ENCODE measurements at regions not wholly inside any gene's neighbourhood (a gene's known extent, or its start where the extent isn't known, plus 50 kb on each side); places are given as distances from the start of the nearest gene placed in this dataset.

DNA sequence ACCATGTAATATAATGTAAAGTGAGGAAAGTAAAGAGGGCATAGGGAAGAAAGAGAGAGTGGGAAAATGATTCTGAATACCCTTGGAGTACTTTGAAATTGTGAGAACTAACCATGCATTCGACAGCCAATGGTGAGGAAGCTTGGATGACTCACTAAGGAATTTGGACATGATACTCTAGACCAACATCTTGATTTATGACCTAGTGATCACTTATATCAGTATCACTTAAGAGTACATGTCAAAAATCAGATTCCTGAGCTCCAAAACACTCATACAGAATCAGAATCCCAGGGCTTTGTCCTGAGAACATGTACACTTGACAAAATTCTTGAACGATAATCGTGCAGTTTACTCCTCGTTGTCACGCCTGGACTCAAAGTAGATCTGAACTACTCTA is 1899.8 kb upstream of the PIK3C3 start:
- no peaks in the 10 kb centered on the region for H3K27me3 ChIP-seq
- H3K36me3 ChIP-seq = no peaks in the 10 kb centered on the region
- no peaks in the 10 kb centered on the region for H3K9me3 ChIP-seq
- WGBS, 2 donors = 82 to 92% methylated on average over 5 of the region's 5 CpGs
- H3K27ac ChIP-seq = no peak overlapping the region
- no peak for DNase-seq
- H3K4me1 ChIP-seq = peaks cover 0 to 8% (median 1%) of the 10 kb centered on the region in 4 donors
- TF ChIP-seq POLR2A (IDR thresholded peaks at IDR 0.05) (no peak), EP300 (IDR thresholded peaks at IDR 0.05) (no peak), POLR2AphosphoS5 (IDR thresholded peaks at IDR 0.05) (no peak)
- TF ChIP-seq, protein P1, sequence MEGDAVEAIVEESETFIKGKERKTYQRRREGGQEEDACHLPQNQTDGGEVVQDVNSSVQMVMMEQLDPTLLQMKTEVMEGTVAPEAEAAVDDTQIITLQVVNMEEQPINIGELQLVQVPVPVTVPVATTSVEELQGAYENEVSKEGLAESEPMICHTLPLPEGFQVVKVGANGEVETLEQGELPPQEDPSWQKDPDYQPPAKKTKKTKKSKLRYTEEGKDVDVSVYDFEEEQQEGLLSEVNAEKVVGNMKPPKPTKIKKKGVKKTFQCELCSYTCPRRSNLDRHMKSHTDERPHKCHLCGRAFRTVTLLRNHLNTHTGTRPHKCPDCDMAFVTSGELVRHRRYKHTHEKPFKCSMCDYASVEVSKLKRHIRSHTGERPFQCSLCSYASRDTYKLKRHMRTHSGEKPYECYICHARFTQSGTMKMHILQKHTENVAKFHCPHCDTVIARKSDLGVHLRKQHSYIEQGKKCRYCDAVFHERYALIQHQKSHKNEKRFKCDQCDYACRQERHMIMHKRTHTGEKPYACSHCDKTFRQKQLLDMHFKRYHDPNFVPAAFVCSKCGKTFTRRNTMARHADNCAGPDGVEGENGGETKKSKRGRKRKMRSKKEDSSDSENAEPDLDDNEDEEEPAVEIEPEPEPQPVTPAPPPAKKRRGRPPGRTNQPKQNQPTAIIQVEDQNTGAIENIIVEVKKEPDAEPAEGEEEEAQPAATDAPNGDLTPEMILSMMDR (IDR thresholded peaks at IDR 0.05) = no peak
- H3K4me3 ChIP-seq = no peak overlapping the region
- intact Hi-C loops (cut with DNase I) = no loop called here

DNA sequence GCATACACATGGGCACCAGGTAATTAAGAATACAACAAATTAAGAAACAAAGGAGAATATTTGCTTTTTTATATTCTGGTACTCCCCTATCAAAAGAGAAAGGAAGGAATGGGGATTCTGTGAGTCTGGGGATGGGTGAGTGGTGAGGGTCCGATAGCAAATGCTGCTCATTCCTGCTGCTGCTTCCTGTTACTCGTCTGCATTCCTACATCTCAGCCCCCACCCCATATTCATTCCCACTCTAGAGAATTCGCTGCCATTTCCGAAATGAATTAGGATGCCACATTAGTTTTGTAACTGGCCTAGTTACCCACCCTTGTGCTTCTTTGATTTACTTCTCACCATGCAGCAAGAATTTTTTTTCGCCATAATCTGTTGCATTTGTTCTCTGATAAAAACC is 1905.3 kb upstream of the PIK3C3 start:
- DNase-seq = no peak
- TF ChIP-seq POLR2AphosphoS5 (IDR thresholded peaks at IDR 0.05) (no peak), POLR2A (IDR thresholded peaks at IDR 0.05) (no peak), EP300 (IDR thresholded peaks at IDR 0.05) (no peak)
- TF ChIP-seq, protein P1 (IDR thresholded peaks at IDR 0.05) = no peak
- Histone ChIP-seq H3K36me3 (no peaks in the 10 kb centered on the region), H3K9me3 (no peaks in the 10 kb centered on the region), H3K27me3 (no peaks in the 10 kb centered on the region), H3K4me3 (no peak overlapping the region), H3K4me1 (no peaks in the 10 kb centered on the region), H3K27ac (no peak overlapping the region)
- WGBS, 2 donors = 66 to 80% methylated on average over 5 of the region's 5 CpGs
- intact Hi-C loops (cut with DNase I) = no loop called here

DNA sequence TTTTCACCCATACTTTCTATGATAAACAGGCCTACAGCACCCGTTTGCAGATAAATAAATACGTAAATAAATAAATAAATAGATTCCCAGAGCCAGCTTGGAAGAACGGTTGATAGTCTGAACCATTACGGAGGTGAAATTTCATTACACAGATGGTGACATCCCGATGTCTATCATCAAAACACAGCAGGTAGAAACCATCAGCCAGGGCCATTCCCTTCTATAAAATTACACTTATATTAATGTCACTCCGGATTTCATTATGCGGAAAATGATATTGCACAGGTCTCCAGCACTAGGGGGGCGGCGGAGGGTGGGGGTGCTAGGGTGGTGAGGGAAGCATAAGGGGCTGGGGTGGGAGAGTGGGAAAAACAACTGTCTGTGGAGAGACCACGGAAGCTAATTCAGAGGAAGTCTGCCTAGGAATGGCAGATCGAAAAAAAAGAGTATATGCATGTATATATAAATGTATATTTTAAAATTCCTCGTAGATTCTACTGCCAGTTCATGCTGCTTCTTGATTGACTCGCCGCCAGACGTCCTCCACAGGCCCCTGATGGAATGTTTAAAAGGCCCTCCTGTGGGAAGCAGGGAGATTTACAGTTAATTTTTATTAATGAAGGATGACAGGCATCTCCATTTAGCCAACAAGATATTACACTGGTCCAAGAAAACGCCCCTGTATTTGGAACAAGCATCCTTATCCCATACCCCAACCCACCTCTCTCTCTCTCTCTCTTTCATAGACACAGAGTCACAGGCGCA is 1906.0 kb upstream of the PIK3C3 start:
- Histone ChIP-seq H3K27me3 (no peaks in the 10 kb centered on the region), H3K27ac (no peak overlapping the region), H3K4me1 (no peaks in the 10 kb centered on the region), H3K36me3 (no peaks in the 10 kb centered on the region), H3K9me3 (no peaks in the 10 kb centered on the region), H3K4me3 (no peak overlapping the region)
- WGBS, 2 donors = 81 to 86% methylated on average over 17 of the region's 17 CpGs
- intact Hi-C loops (cut with DNase I) = no loop called here
- TF ChIP-seq POLR2A (IDR thresholded peaks at IDR 0.05) (no peak), POLR2AphosphoS5 (IDR thresholded peaks at IDR 0.05) (no peak), EP300 (IDR thresholded peaks at IDR 0.05) (no peak)
- TF ChIP-seq, protein P1 (IDR thresholded peaks at IDR 0.05) = no peak
- DNase-seq = no peak

DNA sequence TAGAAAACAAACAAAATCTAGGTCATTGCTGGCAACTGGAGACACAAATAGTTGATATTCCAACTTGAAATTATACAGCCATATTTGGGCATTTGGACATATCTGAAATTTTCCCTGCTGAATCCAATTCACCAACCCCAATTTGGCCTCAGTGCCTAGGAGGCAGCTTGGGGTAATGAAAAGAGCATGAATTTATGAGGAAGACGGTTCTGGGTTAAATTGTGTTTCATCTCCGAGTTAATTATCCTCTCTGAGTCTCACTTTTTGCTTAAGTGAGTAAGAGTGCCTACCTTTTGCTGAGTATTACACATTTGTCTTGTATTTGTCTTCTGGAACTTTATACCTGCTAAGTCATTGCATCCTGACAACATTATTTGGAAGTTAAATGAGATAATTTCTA is 1906.8 kb upstream of the PIK3C3 start:
- Histone ChIP-seq H3K36me3 (no peaks in the 10 kb centered on the region), H3K9me3 (no peaks in the 10 kb centered on the region), H3K4me3 (no peak overlapping the region), H3K27ac (no peak overlapping the region), H3K4me1 (no peaks in the 10 kb centered on the region), H3K27me3 (no peaks in the 10 kb centered on the region)
- WGBS, 2 donors = 77 to 86% methylated on average over 2 of the region's 2 CpGs
- DNase-seq = no peak
- intact Hi-C loops (cut with DNase I) = no loop called here
- no peak for TF ChIP-seq EP300 (IDR thresholded peaks at IDR 0.05)
- TF ChIP-seq, protein P1 (IDR thresholded peaks at IDR 0.05) = no peak
- TF ChIP-seq POLR2AphosphoS5 (IDR thresholded peaks at IDR 0.05) = no peak
- TF ChIP-seq POLR2A (IDR thresholded peaks at IDR 0.05) = no peak

DNA sequence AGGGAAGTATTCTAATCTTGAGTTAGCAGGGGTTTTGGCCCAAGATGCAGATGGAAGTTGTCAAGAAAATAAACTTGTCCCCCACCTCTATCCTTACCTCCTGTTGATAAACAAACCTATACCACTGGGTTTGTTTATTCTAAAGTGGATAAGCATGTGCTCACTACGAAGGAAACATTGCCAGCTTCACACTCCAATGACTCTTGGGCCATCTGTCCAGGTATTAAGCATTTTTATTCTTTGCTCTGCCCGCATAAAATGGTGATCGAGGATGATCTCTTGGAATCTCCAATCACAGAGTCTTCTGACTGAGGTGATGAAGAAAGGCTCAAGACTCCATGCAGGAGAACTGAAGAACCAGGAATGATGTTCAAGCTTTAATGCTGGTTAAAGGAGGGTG is 1908.4 kb upstream of the PIK3C3 start:
- DNase-seq = no peak
- Histone ChIP-seq H3K27ac (no peak overlapping the region), H3K27me3 (no peaks in the 10 kb centered on the region), H3K4me1 (no peaks in the 10 kb centered on the region), H3K9me3 (no peaks in the 10 kb centered on the region), H3K4me3 (no peak overlapping the region), H3K36me3 (no peaks in the 10 kb centered on the region)
- WGBS, 2 donors = 77 to 84% methylated on average over 3 of the region's 3 CpGs
- intact Hi-C loops (cut with DNase I) = no loop called here
- TF ChIP-seq, protein P1 (IDR thresholded peaks at IDR 0.05) = no peak
- TF ChIP-seq POLR2A (IDR thresholded peaks at IDR 0.05) (no peak), POLR2AphosphoS5 (IDR thresholded peaks at IDR 0.05) (no peak), EP300 (IDR thresholded peaks at IDR 0.05) (no peak)

All from sigmoid colon (tissue), 6 donors.